Loucy (cell line): ENCODE measurements at regions not wholly inside any gene's neighbourhood (a gene's known extent, or its start where the extent isn't known, plus 50 kb on each side); places are given as distances from the start of the nearest gene placed in this dataset.

ENCODE experiments used
- EZH2phosphoT487 ChIP-seq: fragments of 200-600 bp; IDR thresholded peaks from 2 replicates; pipeline ENCODE4 v1.6.1; 2018; ENCODE audit warnings: antibody characterized with exemption, mild to moderate bottlenecking, moderate library complexity, borderline replicate concordance
- TF ChIP-seq, protein P1 (sequence below): fragments of 200-600 bp; sonication (generic); conservative IDR thresholded peaks from 2 replicates; pipeline ENCODE4 v1.5.1; 2014; ENCODE audit warnings: mild to moderate bottlenecking, antibody characterized with exemption, low read length

GRCh38 chr7:80284855-80285254, 150.2 kb downstream of the GNAI1 start:
- TF ChIP-seq, protein P1, sequence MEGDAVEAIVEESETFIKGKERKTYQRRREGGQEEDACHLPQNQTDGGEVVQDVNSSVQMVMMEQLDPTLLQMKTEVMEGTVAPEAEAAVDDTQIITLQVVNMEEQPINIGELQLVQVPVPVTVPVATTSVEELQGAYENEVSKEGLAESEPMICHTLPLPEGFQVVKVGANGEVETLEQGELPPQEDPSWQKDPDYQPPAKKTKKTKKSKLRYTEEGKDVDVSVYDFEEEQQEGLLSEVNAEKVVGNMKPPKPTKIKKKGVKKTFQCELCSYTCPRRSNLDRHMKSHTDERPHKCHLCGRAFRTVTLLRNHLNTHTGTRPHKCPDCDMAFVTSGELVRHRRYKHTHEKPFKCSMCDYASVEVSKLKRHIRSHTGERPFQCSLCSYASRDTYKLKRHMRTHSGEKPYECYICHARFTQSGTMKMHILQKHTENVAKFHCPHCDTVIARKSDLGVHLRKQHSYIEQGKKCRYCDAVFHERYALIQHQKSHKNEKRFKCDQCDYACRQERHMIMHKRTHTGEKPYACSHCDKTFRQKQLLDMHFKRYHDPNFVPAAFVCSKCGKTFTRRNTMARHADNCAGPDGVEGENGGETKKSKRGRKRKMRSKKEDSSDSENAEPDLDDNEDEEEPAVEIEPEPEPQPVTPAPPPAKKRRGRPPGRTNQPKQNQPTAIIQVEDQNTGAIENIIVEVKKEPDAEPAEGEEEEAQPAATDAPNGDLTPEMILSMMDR = no peak
- no peak for TF ChIP-seq EZH2phosphoT487
